ENCODE measurements at regions not wholly inside any gene's neighbourhood (a gene's known extent, or its start where the extent isn't known, plus 50 kb on each side); places are given as distances from the start of the nearest gene placed in this dataset.
"Not testable (repeated sequence)": the region's sequence is repeated elsewhere in the genome, so short reads cannot be mapped to it uniquely, and the experiment has no call there.

GRCh38 chr6:140147825-140148814, 773.7 kb upstream of the CITED2 start:
- DNase-seq = not testable (repeated sequence)

GRCh38 chr6:140140891-140141290, 766.4 kb upstream of the CITED2 start:
- DNase-seq = no peak

GRCh38 chr6:140138311-140139010, 764.0 kb upstream of the CITED2 start:
- no peak for DNase-seq

GRCh38 chr6:140134224-140134623, 759.8 kb upstream of the CITED2 start:
- DNase-seq = no peak

GRCh38 chr6:140130074-140130473, 755.6 kb upstream of the CITED2 start:
- DNase-seq = no peak

- DNase-seq = no peak
Measured at GRCh38 chr6:140124498-140124897, 750.0 kb upstream of the CITED2 start.

- DNase-seq = no peak
Measured at GRCh38 chr6:140108167-140108566, 733.7 kb upstream of the CITED2 start.

GRCh38 chr6:140107216-140107615, 732.8 kb upstream of the CITED2 start:
- no peak for DNase-seq

- no peak for DNase-seq
Measured at GRCh38 chr6:140105857-140106256, 731.4 kb upstream of the CITED2 start.

- no peak for DNase-seq
Measured at GRCh38 chr6:140105241-140105640, 730.8 kb upstream of the CITED2 start.

GRCh38 chr6:140101818-140102217, 727.4 kb upstream of the CITED2 start:
- no peak for DNase-seq

GRCh38 chr6:140101367-140101766, 726.9 kb upstream of the CITED2 start:
- DNase-seq = no peak

GRCh38 chr6:140095532-140095931, 721.1 kb upstream of the CITED2 start:
- no peak for DNase-seq

GRCh38 chr6:140091895-140092294, 717.4 kb upstream of the CITED2 start:
- DNase-seq = no peak

- DNase-seq = no peak
Measured at GRCh38 chr6:140090871-140091270, 716.4 kb upstream of the CITED2 start.

- DNase-seq = no peak
Measured at GRCh38 chr6:140083375-140083774, 708.9 kb upstream of the CITED2 start.

- no peak for DNase-seq
Measured at GRCh38 chr6:140082867-140083297, 708.4 kb upstream of the CITED2 start.

GRCh38 chr6:140079328-140079727, 704.9 kb upstream of the CITED2 start:
- DNase-seq = no peak

- no peak for DNase-seq
Measured at GRCh38 chr6:140078561-140079125, 704.2 kb upstream of the CITED2 start.

GRCh38 chr6:140077827-140078560, 703.5 kb upstream of the CITED2 start:
- no peak for DNase-seq

GRCh38 chr6:140076105-140076504, 701.7 kb upstream of the CITED2 start:
- DNase-seq = no peak

GRCh38 chr6:140073456-140073855, 699.0 kb upstream of the CITED2 start:
- DNase-seq = no peak

GRCh38 chr6:140071601-140072062, 697.2 kb upstream of the CITED2 start:
- no peak for DNase-seq
